GM12865 (cell line): ENCODE measurements at regions not wholly inside any gene's neighbourhood (a gene's known extent, or its start where the extent isn't known, plus 50 kb on each side); places are given as distances from the start of the nearest gene placed in this dataset.

ENCODE experiments used
- DNase-seq: peaks from one replicate; pipeline ENCODE4 v3.0.0; 2010; ENCODE audit warnings: low read depth
- H3K4me3 ChIP-seq: 2 replicates; pipeline ENCODE4 v1.5.1; 2011; ENCODE audit warnings: mild to moderate bottlenecking, low read depth, low read length, control low read depth
- CTCF ChIP-seq: IDR thresholded peaks from 2 replicates; pipeline ENCODE4 v1.5.1; 2011; ENCODE audit warnings: low read length, control low read depth, low read depth, inconsistent platforms; ENCODE audit not compliant: insufficient read depth; ENCODE audit errors: missing control alignments

DNA sequence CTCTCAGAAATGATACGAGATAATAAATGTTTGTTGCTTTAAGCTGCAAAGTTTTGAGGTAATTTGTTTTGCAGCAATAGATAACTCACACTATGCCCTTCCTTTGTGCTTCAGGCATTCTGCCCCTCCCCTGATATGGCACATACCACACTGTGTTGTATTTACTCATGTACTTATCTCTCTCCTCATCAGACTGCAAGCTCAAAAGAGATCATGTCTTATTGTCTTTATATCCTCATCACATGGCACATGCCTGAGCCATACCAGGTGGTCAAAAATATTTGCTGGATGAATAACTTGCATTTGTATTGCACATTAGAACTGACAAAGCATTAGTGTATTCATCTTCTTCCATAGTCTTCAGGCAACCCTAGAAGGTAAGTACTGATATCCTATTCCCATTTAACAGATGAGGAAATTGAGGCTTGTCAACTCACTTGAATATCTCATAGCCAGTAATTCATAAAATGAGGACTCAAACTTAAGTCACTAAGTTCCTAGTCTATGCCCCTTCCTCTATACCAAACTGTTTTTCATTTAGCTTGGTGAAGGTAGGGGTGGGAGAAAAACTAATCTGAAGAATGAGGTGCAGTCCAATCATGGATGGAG is 83.9 kb upstream of the EED start:
- no peak for DNase-seq
- no peak for TF ChIP-seq CTCF

GRCh38 chr11:86159581-86159891 is 85.0 kb upstream of the EED start:
- DNase-seq: no peak
- TF ChIP-seq CTCF: no peak
- no peak overlapping the region for H3K4me3 ChIP-seq

More for the DNA sequence above, 83.9 kb upstream of the EED start:
- H3K4me3 ChIP-seq: no peak overlapping the region

DNA sequence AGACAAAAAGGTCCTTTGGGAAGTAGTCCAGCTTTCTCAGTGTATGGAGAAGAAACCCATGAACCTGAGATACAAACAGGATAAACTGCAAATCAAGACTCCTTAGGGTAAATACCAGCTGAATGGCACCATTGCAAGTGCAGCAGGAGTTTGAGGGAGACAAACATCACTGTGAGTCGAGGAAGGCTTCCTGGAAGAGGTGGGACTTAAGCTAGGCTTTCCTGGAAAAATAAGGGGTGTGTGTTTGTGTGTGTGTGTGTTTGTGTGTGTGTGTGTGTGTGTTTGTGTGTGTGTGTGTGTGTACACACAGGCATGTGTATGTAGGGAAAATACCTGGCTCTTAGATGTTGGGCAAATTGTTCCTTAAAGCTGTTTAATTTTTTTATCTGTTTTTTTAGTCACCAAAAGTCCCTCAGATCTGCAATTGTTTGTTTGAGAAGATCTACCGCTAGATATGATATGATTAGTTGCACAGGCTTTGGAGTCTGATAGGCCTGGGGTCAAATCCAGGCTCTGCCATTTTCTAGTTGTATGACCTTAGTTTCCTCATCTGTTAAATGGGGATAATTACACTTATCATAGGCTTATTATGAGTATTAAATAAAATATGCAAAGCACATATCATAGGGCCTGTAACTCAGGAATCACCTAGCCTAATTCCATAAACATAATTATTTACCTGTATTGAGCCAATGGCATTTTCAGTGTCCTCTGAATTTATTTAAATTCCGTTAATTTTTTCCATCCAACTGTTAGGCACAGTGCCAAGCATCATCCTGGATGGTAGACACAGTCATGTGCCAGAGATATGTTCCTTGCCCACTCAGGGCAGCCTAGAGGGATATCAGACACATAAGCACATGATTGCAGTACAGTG is 85.6 kb upstream of the EED start:
- no peak overlapping the region for H3K4me3 ChIP-seq
- TF ChIP-seq CTCF: no peak
- no peak for DNase-seq

DNA sequence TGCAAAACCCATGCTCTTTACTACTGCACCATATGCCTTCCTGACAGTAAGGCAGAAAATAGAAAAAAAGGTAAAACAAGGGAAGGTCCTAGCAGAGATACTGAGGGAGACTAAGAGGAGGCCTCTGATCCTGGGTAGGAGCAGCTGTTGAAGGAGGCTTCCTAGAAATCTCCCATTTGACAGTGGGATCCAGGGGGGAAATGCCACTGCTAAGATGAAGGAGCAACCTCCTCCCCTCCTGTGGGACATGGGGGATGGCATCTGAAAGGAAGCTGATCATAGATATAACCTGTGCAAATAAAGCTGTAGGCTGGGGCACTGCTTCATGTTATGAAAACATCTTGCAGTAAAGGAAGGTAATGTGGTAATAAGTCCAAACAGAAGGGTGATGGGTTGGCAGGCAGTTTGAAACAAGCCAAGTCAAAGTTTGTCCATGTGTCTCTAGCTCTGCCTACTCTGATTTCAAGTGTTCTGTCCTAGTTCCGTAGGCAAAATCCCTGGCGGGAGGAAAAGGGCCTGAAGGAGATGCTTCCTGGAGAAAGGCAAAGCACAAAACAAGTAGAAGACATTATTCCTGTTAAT is 86.7 kb upstream of the EED start:
- DNase-seq: no peak
- TF ChIP-seq CTCF: no peak
- no peak overlapping the region for H3K4me3 ChIP-seq

DNA sequence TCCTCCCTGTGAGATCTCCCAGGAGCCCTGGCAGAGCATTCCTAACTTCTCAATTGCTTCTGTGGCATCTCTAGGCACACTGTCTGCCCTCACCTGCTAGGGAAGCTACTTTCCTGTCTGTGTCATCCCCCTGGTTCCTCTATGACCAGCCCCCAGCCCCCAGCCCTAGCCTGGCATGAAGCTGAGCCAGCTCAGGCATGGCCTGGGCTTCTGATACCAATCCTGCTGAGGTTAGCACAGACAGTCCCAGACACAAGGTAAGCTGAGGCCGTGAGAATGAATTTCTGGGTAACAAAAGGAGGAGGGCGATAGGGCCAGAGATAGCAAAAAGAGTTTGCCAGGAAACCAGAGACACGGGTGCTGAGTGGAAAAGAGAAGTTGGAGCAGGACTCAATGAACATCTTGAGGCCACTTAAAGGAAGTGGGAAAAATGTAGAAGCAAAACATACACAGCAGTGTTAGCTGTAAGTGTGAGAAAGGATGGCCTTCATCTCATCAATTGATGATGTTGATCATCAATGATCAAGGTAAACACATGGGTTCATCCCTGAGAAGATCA is 87.6 kb upstream of the PICALM start:
- no peak for TF ChIP-seq CTCF
- no peak overlapping the region for H3K4me3 ChIP-seq
- DNase-seq: no peak

GRCh38 chr11:86155200-86155844 is 86.4 kb upstream of the PICALM start:
- TF ChIP-seq CTCF: no peak
- no peak overlapping the region for H3K4me3 ChIP-seq
- no peak for DNase-seq
